Heart left ventricle (tissue), 16 donors: ENCODE measurements at regions not wholly inside any gene's neighbourhood (a gene's known extent, or its start where the extent isn't known, plus 50 kb on each side); places are given as distances from the start of the nearest gene placed in this dataset.

Experiments used
- ATAC-seq, 4 donors: fragments of 200-7000 bp; cut with Tn5 transposase; one replicate each; pipeline ENCODE4 v1.9.1; 2020 to 2022; ENCODE audit warnings: moderate library complexity in 4 of 4, mild to moderate bottlenecking in 3 of 4, moderate number of reproducible peaks in 1 of 4
- DNase-seq, 5 donors: peaks; one replicate each; pipeline ENCODE4 v3.0.0-alpha.2; 2020
- H3K27ac ChIP-seq, 12 donors: fragments of 200-600 bp; sonication (generic) in 4 of 12; one replicate each; pipeline versions ENCODE4 v1.5.0 to v1.8.0; 2016 to 2022; ENCODE audit warnings: mild to moderate bottlenecking in 2 of 12
- H3K27me3 ChIP-seq, 9 donors: fragments of 200-600 bp; sonication (generic) in 2 of 9; one replicate each; pipeline versions ENCODE4 v1.5.1 to v1.8.0; 2016 to 2022; ENCODE audit warnings: mild to moderate bottlenecking in 3 of 9
- H3K36me3 ChIP-seq, 9 donors: fragments of 200-600 bp; sonication (generic) in 2 of 9; one replicate each; pipeline versions ENCODE4 v1.5.0 to v1.8.0; 2018 to 2022; ENCODE audit warnings: mild to moderate bottlenecking in 2 of 9
- H3K4me1 ChIP-seq, 12 donors: fragments of 200-600 bp; sonication (generic) in 4 of 12; one replicate each; pipeline versions ENCODE4 v1.5.0 to v1.8.0; 2016 to 2022; ENCODE audit warnings: mild to moderate bottlenecking in 3 of 12
- H3K4me3 ChIP-seq, 12 donors: fragments of 200-600 bp; sonication (generic) in 4 of 12; one replicate each; pipeline versions ENCODE4 v1.5.0 to v1.8.0; 2017 to 2022; ENCODE audit warnings: mild to moderate bottlenecking in 9 of 12, moderate library complexity in 4 of 12
- H3K9me3 ChIP-seq, 12 donors: fragments of 200-600 bp; sonication (generic) in 4 of 12; one replicate each; pipeline versions ENCODE4 v1.5.0 to v1.8.0; 2016 to 2022; ENCODE audit warnings: mild to moderate bottlenecking in 1 of 12
- CTCF ChIP-seq, 12 donors: fragments of 200-600 bp; sonication (generic) in 4 of 12; IDR thresholded peaks; one replicate each; pipeline versions ENCODE4 v1.5.0 to v1.8.0; 2018 to 2022; ENCODE audit warnings: antibody characterized with exemption in 12 of 12, mild to moderate bottlenecking in 5 of 12
- POLR2A ChIP-seq, 2 donors: fragments of 450-650 bp; IDR thresholded peaks; one replicate each; pipeline ENCODE4 v1.6.1; 2017; ENCODE audit warnings: antibody characterized with exemption in 2 of 2, mild to moderate bottlenecking in 2 of 2, moderate library complexity in 2 of 2
- WGBS, 4 donors: extraction: QIAGEN DNeasy Blood & Tissue Kit in 2 of 4; methylation state at CpG; one replicate each; pipeline versions ENCODE4 v1.1.5 to v1.1.7; 2013 to 2018; 5-methylcytosine and 5-hydroxymethylcytosine counted together
- intact Hi-C, 10 donors: fragments of 100-400 bp; cut with DNase I; formaldehyde crosslinking; loops; one replicate each; pipeline versions ENCODE4 v1.11.1 to v1.14.2; 2022
- donor health status: ischemic (EF 13 %, LVEDD 7.1; RV severe dilation, severe dysfunction).
- donor health status: healthy with polysubstance abuse.
- donor health status: DM: no; HTN: yes; CAD: no.
- donor health status: DM: no; HTN: no; CAD: no.
- donor health status: ischemic (EF 25% LVEDD 6.9; RV normal size, moderate dysfunction).
- donor health status: ischemic (EF 25% LVEDD 5.7; RV mildly dilated, moderate dysfunction).
- donor health status: healthy.
- donor health status: DM: yes; HTN: yes; CAD: no.
- donor health status: ischemic (EF 35%, LVEDD 5.7; RV mildly dilated, moderate dysfunction).
- donor health status: nonischemic (EF 11% LVEDD 7.7; RV severe dilation, severe dysfunction).
- donor health status: DM: yes; HTN: yes; CAD: no.
- donor health status: PGD.
- donor health status: ischemic (EF 29% LVEDD 5.4; RV normal size, mild dysfunction).
- donor health status: nonischemic (EF 23%, LVEDD 6.1; RV moderate dilation, normal function).

- intact Hi-C loops = no loop called here
- TF ChIP-seq POLR2A (IDR thresholded peaks at IDR 0.05) (no peak), CTCF (IDR thresholded peaks at IDR 0.05) (no peak)
- Histone ChIP-seq H3K9me3 (peaks cover 0 to 7% (median 0%) of the 10 kb centered on the region in 12 donors), H3K27me3 (no peaks in the 10 kb centered on the region), H3K4me3 (no peak overlapping the region), H3K36me3 (no peaks in the 10 kb centered on the region), H3K27ac (no peak overlapping the region), H3K4me1 (no peaks in the 10 kb centered on the region)
- 84 to 89% (median 87%) methylated on average over 6 of the region's 6 CpGs for WGBS, 4 donors
- DNase-seq (no peak), ATAC-seq (no peak)
These were observed 171.9 kb upstream of the ELL2 start for GRCh38 chr5:96133341-96134079.

DNA sequence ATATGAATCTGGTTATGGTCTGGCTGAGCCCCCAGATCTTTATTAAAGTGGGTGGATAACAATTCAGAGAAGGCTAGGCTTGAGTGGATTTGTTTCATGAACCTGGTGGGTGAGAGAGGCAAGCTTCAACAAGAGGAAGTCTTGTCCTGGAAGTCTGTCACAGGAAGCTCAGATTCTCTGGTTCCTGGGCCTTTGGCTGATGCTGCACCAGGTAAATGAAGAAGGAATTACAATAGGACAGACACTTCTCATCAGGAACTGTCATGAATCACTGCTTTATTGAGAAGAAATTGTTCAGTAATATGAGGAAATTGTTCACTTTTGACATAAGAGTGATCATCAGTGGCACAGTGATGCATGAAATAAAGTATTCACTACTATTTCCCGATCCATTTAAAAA lies 167.6 kb upstream of the ELL2 start:
- intact Hi-C loops = loop anchor here in 4 of 10 donors (10.0 kb wide), 2 partner anchors 106 to 206 kb away; no protein-coding TSS in a partner anchor
- Histone ChIP-seq H3K4me3 (no peak overlapping the region), H3K36me3 (no peaks in the 10 kb centered on the region), H3K9me3 (no peaks in the 10 kb centered on the region), H3K27me3 (no peaks in the 10 kb centered on the region), H3K27ac (no peak overlapping the region), H3K4me1 (peaks cover 0 to 18% (median 12%) of the 10 kb centered on the region in 12 donors)
- no peak for ATAC-seq
- WGBS, 4 donors = 92 to 96% (median 94%) methylated on average over 1 of the region's 1 CpG
- TF ChIP-seq POLR2A (IDR thresholded peaks at IDR 0.05) (no peak), CTCF (IDR thresholded peaks at IDR 0.05) (no peak)
- no peak for DNase-seq

- 72 to 85% (median 82%) methylated on average over 6 of the region's 6 CpGs for WGBS, 4 donors
- TF ChIP-seq POLR2A (IDR thresholded peaks at IDR 0.05) (no peak), CTCF (IDR thresholded peaks at IDR 0.05) (no peak)
- H3K9me3 ChIP-seq = no peaks in the 10 kb centered on the region
- intact Hi-C loops = loop anchor here in 4 of 10 donors (10.0 kb wide), 2 partner anchors 106 to 206 kb away; no protein-coding TSS in a partner anchor
- DNase-seq (no peak), ATAC-seq (no peak)
- H3K4me1 ChIP-seq = peaks cover 0 to 18% (median 12%) of the 10 kb centered on the region in 12 donors
- no peak overlapping the region for H3K27ac ChIP-seq
- no peaks in the 10 kb centered on the region for H3K27me3 ChIP-seq
- H3K36me3 ChIP-seq = no peaks in the 10 kb centered on the region
- no peak overlapping the region for H3K4me3 ChIP-seq
These were observed 166.7 kb upstream of the ELL2 start for GRCh38 chr5:96128204-96128864.

DNA sequence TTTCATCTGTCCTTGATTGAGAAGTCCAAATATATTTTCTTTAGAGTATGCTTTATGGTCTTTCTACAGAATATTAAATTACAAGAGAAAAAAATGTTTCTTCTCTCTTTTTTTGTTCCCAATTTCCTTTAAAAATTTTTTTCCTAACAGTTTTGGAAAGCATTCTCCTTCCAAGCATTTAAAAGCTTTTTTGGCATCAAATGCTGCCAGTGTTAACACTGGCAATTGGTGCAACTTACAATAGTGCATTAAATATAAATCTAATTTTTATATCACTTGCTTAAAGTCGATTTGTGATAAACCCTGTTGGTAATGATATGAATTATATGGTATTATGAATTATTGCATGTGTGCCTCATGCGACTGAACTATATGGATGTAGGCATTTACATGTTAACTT lies 165.9 kb upstream of the ELL2 start:
- no peaks in the 10 kb centered on the region for H3K27me3 ChIP-seq
- no peak overlapping the region for H3K27ac ChIP-seq
- no peaks in the 10 kb centered on the region for H3K9me3 ChIP-seq
- WGBS, 4 donors = 72 to 83% (median 79%) methylated on average over 2 of the region's 2 CpGs
- no peak for ATAC-seq
- H3K36me3 ChIP-seq = no peaks in the 10 kb centered on the region
- intact Hi-C loops = loop anchor here in 4 of 10 donors (10.0 kb wide), 2 partner anchors 107 to 207 kb away; no protein-coding TSS in a partner anchor
- TF ChIP-seq CTCF (IDR thresholded peaks at IDR 0.05) (no peak), POLR2A (IDR thresholded peaks at IDR 0.05) (no peak)
- H3K4me1 ChIP-seq = peaks cover 0 to 18% (median 12%) of the 10 kb centered on the region in 12 donors
- no peak for DNase-seq
- no peak overlapping the region for H3K4me3 ChIP-seq
